Keratinocyte (primary cell): ENCODE measurements at regions not wholly inside any gene's neighbourhood (a gene's known extent, or its start where the extent isn't known, plus 50 kb on each side); places are given as distances from the start of the nearest gene placed in this dataset.

Source experiments
- DNase-seq: peaks from one replicate; pipeline ENCODE4 v3.0.0-alpha.2; 2011; ENCODE audit warnings: low read depth, missing footprints, low spot score
- FAIRE-seq: peaks from 2 replicates; lab custom pipeline; 2011; peaks lifted over from hg19 to GRCh38; lab: Jason Lieb, UNC
- H2AFZ ChIP-seq: 2 replicates; pipeline ENCODE4 v1.6.0; 2012; ENCODE audit warnings: low read length, control low read depth, inconsistent platforms; ENCODE audit not compliant: control insufficient read depth
- H3K27ac ChIP-seq: 2 replicates; pipeline ENCODE4 v1.5.1; 2011; ENCODE audit warnings: low read length; ENCODE audit not compliant: control insufficient read depth, insufficient read depth
- H3K27me3 ChIP-seq: 3 replicates; pipeline ENCODE4 v1.6.0; 2011; ENCODE audit warnings: low read length; ENCODE audit not compliant: control insufficient read depth, insufficient read depth; ENCODE audit errors: extremely low read depth
- H3K36me3 ChIP-seq, 2 experiments: 2 replicates in 1 of 2; 3 replicates in 1 of 2; pipeline ENCODE4 v1.5.1; 2011; ENCODE audit warnings: low read length in 2 of 2, mild to moderate bottlenecking in 1 of 2; ENCODE audit not compliant: control insufficient read depth in 2 of 2, insufficient read depth in 2 of 2; ENCODE audit errors: extremely low read depth in 1 of 2
- H3K4me1 ChIP-seq: 3 replicates; pipeline ENCODE4 v1.5.1; 2011; ENCODE audit warnings: low read length; ENCODE audit not compliant: control insufficient read depth, insufficient read depth; ENCODE audit errors: extremely low read depth
- H3K4me2 ChIP-seq: 3 replicates; pipeline ENCODE4 v1.6.0; 2011; ENCODE audit warnings: low read depth, low read length; ENCODE audit not compliant: control insufficient read depth, insufficient read depth; ENCODE audit errors: extremely low read depth
- H3K4me3 ChIP-seq, 3 experiments: fragments of 200-600 bp in 1 of 3; sonication (generic) in 1 of 3; 2 replicates in 2 of 3; 3 replicates in 1 of 3; pipeline ENCODE4 v1.5.1; 2011 to 2016; ENCODE audit warnings: low read length in 3 of 3, mild to moderate bottlenecking in 3 of 3, control low read depth in 2 of 3, inconsistent platforms in 1 of 3, low read depth in 1 of 3, mixed read lengths in 1 of 3, mixed run types in 1 of 3, moderate library complexity in 1 of 3; ENCODE audit not compliant: control insufficient read depth in 2 of 3, insufficient read depth in 2 of 3; ENCODE audit errors: extremely low read depth in 1 of 3
- H3K79me2 ChIP-seq: 2 replicates; pipeline ENCODE4 v1.6.0; 2012; ENCODE audit warnings: low read length; ENCODE audit not compliant: control insufficient read depth, insufficient read depth
- H3K9ac ChIP-seq: 3 replicates; pipeline ENCODE4 v1.6.0; 2011; ENCODE audit warnings: low read length; ENCODE audit not compliant: control insufficient read depth, insufficient read depth; ENCODE audit errors: extremely low read depth
- H3K9me1 ChIP-seq: 3 replicates; pipeline ENCODE4 v1.6.0; 2011; ENCODE audit warnings: low read length; ENCODE audit not compliant: control insufficient read depth, insufficient read depth; ENCODE audit errors: extremely low read depth
- H3K9me3 ChIP-seq: 2 replicates; pipeline ENCODE4 v1.5.1; 2012; ENCODE audit warnings: low read depth, low read length; ENCODE audit not compliant: control insufficient read depth
- H4K20me1 ChIP-seq: 3 replicates; pipeline ENCODE4 v1.6.0; 2011; ENCODE audit warnings: low read length; ENCODE audit not compliant: control insufficient read depth, insufficient read depth; ENCODE audit errors: extremely low read depth
- CTCF ChIP-seq, 3 experiments: IDR thresholded peaks in 1 of 3; conservative IDR thresholded peaks in 1 of 3; optimal IDR thresholded peaks in 1 of 3; 2 replicates in 2 of 3; 3 replicates in 1 of 3; pipeline versions ENCODE3 to v1.5.1; 2011; ENCODE audit warnings: low read length in 3 of 3, mild to moderate bottlenecking in 3 of 3, moderate library complexity in 2 of 3, control low read depth in 1 of 3, inconsistent platforms in 1 of 3; ENCODE audit not compliant: insufficient read depth in 2 of 3; ENCODE audit errors: extremely low read depth in 1 of 3
- EZH2 ChIP-seq: IDR thresholded peaks from one replicate; pipeline ENCODE4 v1.6.1; 2012; ENCODE audit warnings: inconsistent platforms, mild to moderate bottlenecking, low read length, moderate library complexity
- dilution Hi-C: fragments of 300-500 bp; cut with MboI; formaldehyde crosslinking; loops from one replicate; pipeline ENCODE4 v1.7.0; 2020; ENCODE audit warnings: low sequenced_read_pairs; ENCODE audit not compliant: extremely low pct_ligation_motif_present

- H3K9ac ChIP-seq: no peak overlapping the region
- FAIRE-seq (no peak), DNase-seq (no peak)
- no peak overlapping the region for H2AFZ ChIP-seq
- no peak overlapping the region for H3K27ac ChIP-seq
- H3K27me3 ChIP-seq: no peaks in the 10 kb centered on the region
- no peaks in the 10 kb centered on the region for H3K9me1 ChIP-seq
- dilution Hi-C loops: no loop called here
- no peaks in the 10 kb centered on the region for H4K20me1 ChIP-seq
- TF ChIP-seq EZH2 (no peak), CTCF (optimal IDR thresholded peaks at IDR 0.05 in 1 of 3, IDR thresholded peaks at IDR 0.05 in 1 of 3, conservative IDR thresholded peaks at IDR 0.05 in 1 of 3; ENCODE audit: extremely low read depth in 1 of 3, insufficient read depth in 2 of 3, low read length in 3 of 3) (no peak)
- H3K4me1 ChIP-seq: peaks cover 6% of the 10 kb centered on the region
- H3K36me3 ChIP-seq: no peaks in the 10 kb centered on the region
- no peaks in the 10 kb centered on the region for H3K9me3 ChIP-seq
- H3K4me2 ChIP-seq: no peak overlapping the region
- no peak overlapping the region for H3K4me3 ChIP-seq
- H3K79me2 ChIP-seq: no peaks in the 10 kb centered on the region
These were observed 196.7 kb upstream of the DAB1 start for GRCh38 chr1:57620605-57621004.

- no peak overlapping the region for H3K27ac ChIP-seq
- H3K9ac ChIP-seq: no peak overlapping the region
- no peak for FAIRE-seq
- no peaks in the 10 kb centered on the region for H3K9me1 ChIP-seq
- H3K4me2 ChIP-seq: no peak overlapping the region
- dilution Hi-C loops: no loop called here
- no peak overlapping the region for H2AFZ ChIP-seq
- H3K9me3 ChIP-seq: no peaks in the 10 kb centered on the region
- H3K27me3 ChIP-seq: no peaks in the 10 kb centered on the region
- no peaks in the 10 kb centered on the region for H3K79me2 ChIP-seq
- H4K20me1 ChIP-seq: no peaks in the 10 kb centered on the region
- DNase-seq: no peak
- H3K36me3 ChIP-seq: no peaks in the 10 kb centered on the region
- no peak overlapping the region for H3K4me3 ChIP-seq
- peaks cover 6% of the 10 kb centered on the region for H3K4me1 ChIP-seq
- TF ChIP-seq CTCF (optimal IDR thresholded peaks at IDR 0.05 in 1 of 3, IDR thresholded peaks at IDR 0.05 in 1 of 3, conservative IDR thresholded peaks at IDR 0.05 in 1 of 3; ENCODE audit: extremely low read depth in 1 of 3, insufficient read depth in 2 of 3, low read length in 3 of 3) (no peak), EZH2 (no peak)
These were observed 193.1 kb upstream of the DAB1 start for GRCh38 chr1:57616921-57617320.
